ENCODE measurements at regions not wholly inside any gene's neighbourhood (a gene's known extent, or its start where the extent isn't known, plus 50 kb on each side); places are given as distances from the start of the nearest gene placed in this dataset.

- Histone ChIP-seq H3K27me3 (ENCODE audit: insufficient read depth, low read depth) (no peaks in the 10 kb centered on the region), H3K4me2 (no peak overlapping the region), H3K36me3 (ENCODE audit: insufficient read depth) (no peaks in the 10 kb centered on the region), H3K9ac (no peak overlapping the region), H2AFZ (ENCODE audit: low read depth) (no peak overlapping the region), H3K27ac (no peak overlapping the region), H3K4me3 (IDR thresholded peaks at IDR 0.05; ENCODE audit: insufficient read depth, low read depth, low read length) (no peak overlapping the region), H4K20me1 (ENCODE audit: insufficient read depth) (no peaks in the 10 kb centered on the region), H3K4me1 (ENCODE audit: low read depth, poor library complexity, severe bottlenecking) (no peaks in the 10 kb centered on the region), H3K79me2 (ENCODE audit: insufficient read depth, low read depth) (no peaks in the 10 kb centered on the region)
- TF ChIP-seq CTCF (conservative IDR thresholded peaks at IDR 0.05; ENCODE audit: low read depth, low read length), result no peak
Measured at GRCh38 chr12:65517656-65518210, 239.2 kb downstream of the MSRB3 start.

GRCh38 chr12:65518771-65519170, 240.3 kb downstream of the MSRB3 start:
- Histone ChIP-seq H3K4me1 (ENCODE audit: low read depth, poor library complexity, severe bottlenecking) (no peaks in the 10 kb centered on the region), H3K4me3 (IDR thresholded peaks at IDR 0.05; ENCODE audit: insufficient read depth, low read depth, low read length) (no peak overlapping the region), H3K36me3 (ENCODE audit: insufficient read depth) (no peaks in the 10 kb centered on the region), H3K9ac (no peak overlapping the region), H3K4me2 (no peak overlapping the region), H3K27ac (no peak overlapping the region), H2AFZ (ENCODE audit: low read depth) (no peak overlapping the region), H3K79me2 (ENCODE audit: insufficient read depth, low read depth) (no peaks in the 10 kb centered on the region), H3K27me3 (ENCODE audit: insufficient read depth, low read depth) (no peaks in the 10 kb centered on the region), H4K20me1 (ENCODE audit: insufficient read depth) (no peaks in the 10 kb centered on the region)
- no peak for TF ChIP-seq CTCF (conservative IDR thresholded peaks at IDR 0.05; ENCODE audit: low read depth, low read length)

GRCh38 chr12:65520658-65521057, 242.2 kb downstream of the MSRB3 start:
- H2AFZ ChIP-seq (ENCODE audit: low read depth), result no peak overlapping the region
- H4K20me1 ChIP-seq (ENCODE audit: insufficient read depth), result no peaks in the 10 kb centered on the region
- H3K9ac ChIP-seq, result no peak overlapping the region
- H3K36me3 ChIP-seq (ENCODE audit: insufficient read depth), result no peaks in the 10 kb centered on the region
- no peaks in the 10 kb centered on the region for H3K79me2 ChIP-seq (ENCODE audit: insufficient read depth, low read depth)
- no peak for TF ChIP-seq CTCF (conservative IDR thresholded peaks at IDR 0.05; ENCODE audit: low read depth, low read length)
- no peak overlapping the region for H3K4me2 ChIP-seq
- no peaks in the 10 kb centered on the region for H3K4me1 ChIP-seq (ENCODE audit: low read depth, poor library complexity, severe bottlenecking)
- no peak overlapping the region for H3K4me3 ChIP-seq (IDR thresholded peaks at IDR 0.05; ENCODE audit: insufficient read depth, low read depth, low read length)
- H3K27me3 ChIP-seq (ENCODE audit: insufficient read depth, low read depth), result no peaks in the 10 kb centered on the region
- H3K27ac ChIP-seq, result no peak overlapping the region

GRCh38 chr12:65522956-65523860, 244.7 kb downstream of the MSRB3 start:
- H3K27ac ChIP-seq, result no peak overlapping the region
- no peak overlapping the region for H3K9ac ChIP-seq
- no peak overlapping the region for H3K4me2 ChIP-seq
- H3K4me1 ChIP-seq (ENCODE audit: low read depth, poor library complexity, severe bottlenecking), result no peaks in the 10 kb centered on the region
- no peaks in the 10 kb centered on the region for H3K27me3 ChIP-seq (ENCODE audit: insufficient read depth, low read depth)
- H3K79me2 ChIP-seq (ENCODE audit: insufficient read depth, low read depth), result no peaks in the 10 kb centered on the region
- H3K36me3 ChIP-seq (ENCODE audit: insufficient read depth), result no peaks in the 10 kb centered on the region
- no peak for TF ChIP-seq CTCF (conservative IDR thresholded peaks at IDR 0.05; ENCODE audit: low read depth, low read length)
- H3K4me3 ChIP-seq (IDR thresholded peaks at IDR 0.05; ENCODE audit: insufficient read depth, low read depth, low read length), result no peak overlapping the region
- H4K20me1 ChIP-seq (ENCODE audit: insufficient read depth), result no peaks in the 10 kb centered on the region
- H2AFZ ChIP-seq (ENCODE audit: low read depth), result no peak overlapping the region

Measured in KMS-11 (cell line).